Stimulated activated memory B cell treated with anti-CD40 and anti-IgM and Interleukin-4, amounts not matched to agents 10 μg/mL and 1 μg/mL and 100 μg/mL, for 72 hours (primary cell): ENCODE measurements at regions not wholly inside any gene's neighbourhood (a gene's known extent, or its start where the extent isn't known, plus 50 kb on each side); places are given as distances from the start of the nearest gene placed in this dataset.
"Not testable (repeated sequence)": the region's sequence is repeated elsewhere in the genome, so short reads cannot be mapped to it uniquely, and the experiment has no call there.

Experiments used
- ATAC-seq: fragments of 150-1000 bp; cut with Tn5 transposase; 2 replicates; pipeline ENCODE4 v1.10.0; 2021
- H3K27ac Mint-ChIP-seq: one replicate; pipeline ENCODE4 v1.8.0; 2022; ENCODE audit warnings: mild to moderate bottlenecking, mixed read lengths
- H3K27me3 Mint-ChIP-seq: one replicate; pipeline ENCODE4 v1.8.0; 2022; ENCODE audit warnings: mixed read lengths
- H3K36me3 Mint-ChIP-seq: one replicate; pipeline ENCODE4 v1.8.0; 2022; ENCODE audit warnings: mixed read lengths
- H3K4me1 Mint-ChIP-seq: one replicate; pipeline ENCODE4 v1.8.0; 2022; ENCODE audit warnings: mixed read lengths
- H3K4me3 Mint-ChIP-seq: one replicate; pipeline ENCODE4 v1.8.0; 2022; ENCODE audit warnings: mild to moderate bottlenecking, moderate library complexity, mixed read lengths
- H3K9me3 Mint-ChIP-seq: one replicate; pipeline ENCODE4 v1.8.0; 2022; ENCODE audit warnings: mixed read lengths

- not testable (repeated sequence) for H3K36me3 Mint-ChIP-seq, H3K27ac Mint-ChIP-seq, H3K4me1 Mint-ChIP-seq, ATAC-seq, H3K4me3 Mint-ChIP-seq
- Mint-ChIP-seq H3K27me3 (peaks cover 33% of the 10 kb centered on the region), H3K9me3 (peaks cover 11% of the 10 kb centered on the region)
Measured at GRCh38 chr10:3317553-3318479, 145.2 kb upstream of the PITRM1 start.

- H3K4me1 Mint-ChIP-seq, H3K36me3 Mint-ChIP-seq, H3K4me3 Mint-ChIP-seq, ATAC-seq: not testable (repeated sequence)
- Mint-ChIP-seq H3K27me3 (peaks cover 37% of the 10 kb centered on the region), H3K9me3 (peaks cover 11% of the 10 kb centered on the region), H3K27ac (peak overlapping the region; percentile 27)
Measured at GRCh38 chr10:3314445-3315085, 142.0 kb upstream of the PITRM1 start.

- Mint-ChIP-seq H3K27ac (peak overlapping the region; percentile 27), H3K27me3 (peaks cover 37% of the 10 kb centered on the region), H3K9me3 (peaks cover 11% of the 10 kb centered on the region)
- ATAC-seq, H3K4me3 Mint-ChIP-seq, H3K36me3 Mint-ChIP-seq, H3K4me1 Mint-ChIP-seq: not testable (repeated sequence)
Measured at GRCh38 chr10:3313784-3314444, 141.3 kb upstream of the PITRM1 start.

GRCh38 chr10:3312403-3312940, 139.9 kb upstream of the PITRM1 start:
- peaks cover 48% of the 10 kb centered on the region for H3K27me3 Mint-ChIP-seq
- ATAC-seq = no peak
- H3K27ac Mint-ChIP-seq = no peak overlapping the region
- H3K4me1 Mint-ChIP-seq = peaks cover 10% of the 10 kb centered on the region
- no peak overlapping the region for H3K4me3 Mint-ChIP-seq
- H3K36me3 Mint-ChIP-seq = no peaks in the 10 kb centered on the region
- H3K9me3 Mint-ChIP-seq = peaks cover 14% of the 10 kb centered on the region

GRCh38 chr10:3310016-3310784, 137.6 kb upstream of the PITRM1 start:
- peaks cover 10% of the 10 kb centered on the region for H3K4me1 Mint-ChIP-seq
- H3K9me3 Mint-ChIP-seq = peaks cover 14% of the 10 kb centered on the region
- no peak overlapping the region for H3K4me3 Mint-ChIP-seq
- H3K27me3 Mint-ChIP-seq = peaks cover 48% of the 10 kb centered on the region
- H3K27ac Mint-ChIP-seq = no peak overlapping the region
- ATAC-seq = no peak
- H3K36me3 Mint-ChIP-seq = no peaks in the 10 kb centered on the region

- no peak overlapping the region for H3K27ac Mint-ChIP-seq
- H3K9me3 Mint-ChIP-seq = peaks cover 3% of the 10 kb centered on the region
- peaks cover 20% of the 10 kb centered on the region for H3K27me3 Mint-ChIP-seq
- no peaks in the 10 kb centered on the region for H3K4me1 Mint-ChIP-seq
- no peak overlapping the region for H3K4me3 Mint-ChIP-seq
- ATAC-seq = no peak
- H3K36me3 Mint-ChIP-seq = no peaks in the 10 kb centered on the region
Measured at GRCh38 chr10:3306050-3306449, 133.5 kb upstream of the PITRM1 start.

GRCh38 chr10:3295582-3296151, 123.1 kb upstream of the PITRM1 start:
- H3K36me3 Mint-ChIP-seq = no peaks in the 10 kb centered on the region
- H3K9me3 Mint-ChIP-seq = no peaks in the 10 kb centered on the region
- H3K27ac Mint-ChIP-seq = no peak overlapping the region
- ATAC-seq = no peak
- H3K27me3 Mint-ChIP-seq = peaks cover 15% of the 10 kb centered on the region
- no peaks in the 10 kb centered on the region for H3K4me1 Mint-ChIP-seq
- no peak overlapping the region for H3K4me3 Mint-ChIP-seq

- Mint-ChIP-seq H3K4me3 (no peak overlapping the region), H3K36me3 (no peaks in the 10 kb centered on the region), H3K27me3 (peaks cover 15% of the 10 kb centered on the region), H3K4me1 (no peaks in the 10 kb centered on the region), H3K27ac (no peak overlapping the region), H3K9me3 (no peaks in the 10 kb centered on the region)
- ATAC-seq = no peak
Measured at GRCh38 chr10:3294919-3295581, 122.5 kb upstream of the PITRM1 start.

GRCh38 chr10:3293581-3294431, 121.2 kb upstream of the PITRM1 start:
- Mint-ChIP-seq H3K4me1 (no peaks in the 10 kb centered on the region), H3K36me3 (no peaks in the 10 kb centered on the region), H3K4me3 (no peak overlapping the region), H3K27me3 (peaks cover 23% of the 10 kb centered on the region), H3K27ac (no peak overlapping the region), H3K9me3 (no peaks in the 10 kb centered on the region)
- ATAC-seq = no peak

GRCh38 chr10:3292636-3293035, 120.1 kb upstream of the PITRM1 start:
- no peak overlapping the region for H3K27ac Mint-ChIP-seq
- no peak for ATAC-seq
- peaks cover 31% of the 10 kb centered on the region for H3K27me3 Mint-ChIP-seq
- no peaks in the 10 kb centered on the region for H3K9me3 Mint-ChIP-seq
- H3K4me1 Mint-ChIP-seq = no peaks in the 10 kb centered on the region
- H3K4me3 Mint-ChIP-seq = no peak overlapping the region
- no peaks in the 10 kb centered on the region for H3K36me3 Mint-ChIP-seq

- Mint-ChIP-seq H3K9me3 (no peaks in the 10 kb centered on the region), H3K4me3 (no peak overlapping the region), H3K36me3 (no peaks in the 10 kb centered on the region), H3K27me3 (peaks cover 20% of the 10 kb centered on the region), H3K4me1 (no peaks in the 10 kb centered on the region), H3K27ac (no peak overlapping the region)
- peak; percentile 26 for ATAC-seq
Measured at GRCh38 chr10:3290550-3290949, 118.0 kb upstream of the PITRM1 start.

- peak; percentile 53 for ATAC-seq
- H3K4me1 Mint-ChIP-seq = no peaks in the 10 kb centered on the region
- no peak overlapping the region for H3K4me3 Mint-ChIP-seq
- H3K36me3 Mint-ChIP-seq = no peaks in the 10 kb centered on the region
- H3K9me3 Mint-ChIP-seq = no peaks in the 10 kb centered on the region
- H3K27me3 Mint-ChIP-seq = peaks cover 31% of the 10 kb centered on the region
- H3K27ac Mint-ChIP-seq = no peak overlapping the region
Measured at GRCh38 chr10:3287572-3288445, 115.2 kb upstream of the PITRM1 start.

GRCh38 chr10:3282674-3283017, 110.1 kb upstream of the PITRM1 start:
- H3K27ac Mint-ChIP-seq = no peak overlapping the region
- H3K4me1 Mint-ChIP-seq = no peaks in the 10 kb centered on the region
- peaks cover 34% of the 10 kb centered on the region for H3K27me3 Mint-ChIP-seq
- no peaks in the 10 kb centered on the region for H3K36me3 Mint-ChIP-seq
- ATAC-seq = no peak
- no peak overlapping the region for H3K4me3 Mint-ChIP-seq
- no peaks in the 10 kb centered on the region for H3K9me3 Mint-ChIP-seq
